Natural killer cell (primary cell): ENCODE measurements at regions not wholly inside any gene's neighbourhood (a gene's known extent, or its start where the extent isn't known, plus 50 kb on each side); places are given as distances from the start of the nearest gene placed in this dataset.

ENCODE experiments used
- ATAC-seq, 3 donors: fragments of 150-1000 bp in 2 of 3; fragments of 200-7000 bp in 1 of 3; cut with Tn5 transposase; 1 replicate in 1 of 3; 2 replicates in 2 of 3; pipeline ENCODE4 v1.10.0; 2021; ENCODE audit warnings: mild to moderate bottlenecking in 2 of 3, moderate library complexity in 2 of 3
- DNase-seq, 2 donors: peaks; one replicate each; pipeline versions ENCODE4 v3.0.0 to v3.0.0-alpha.2; 2013 to 2021; ENCODE audit warnings: mixed read lengths in 1 of 2
- H3K27ac ChIP-seq: one replicate; pipeline ENCODE4 v1.5.1; 2013; ENCODE audit warnings: mild to moderate bottlenecking, low read length
- H3K27me3 ChIP-seq: one replicate; pipeline ENCODE4 v1.6.1; 2013; ENCODE audit warnings: low read length; ENCODE audit not compliant: control insufficient read depth, insufficient read depth
- H3K36me3 ChIP-seq: one replicate; pipeline ENCODE4 v1.6.1; 2013; ENCODE audit warnings: low read length; ENCODE audit not compliant: control insufficient read depth, insufficient read depth
- H3K4me1 ChIP-seq: one replicate; pipeline ENCODE4 v1.6.1; 2013; ENCODE audit warnings: low read length; ENCODE audit not compliant: control insufficient read depth, insufficient read depth
- H3K4me3 ChIP-seq: one replicate; pipeline ENCODE4 v1.5.1; 2013; ENCODE audit warnings: low read length
- H3K9me3 ChIP-seq: one replicate; pipeline ENCODE4 v1.6.1; 2013; ENCODE audit warnings: low read length; ENCODE audit not compliant: control insufficient read depth, insufficient read depth
- H3K27ac Mint-ChIP-seq, 2 donors: one replicate each; pipeline ENCODE4 v1.8.0; 2022; ENCODE audit warnings: mild to moderate bottlenecking in 2 of 2, mixed read lengths in 2 of 2, moderate library complexity in 1 of 2
- H3K27me3 Mint-ChIP-seq, 2 donors: one replicate each; pipeline ENCODE4 v1.8.0; 2022; ENCODE audit warnings: low read depth in 2 of 2, mixed read lengths in 2 of 2
- H3K36me3 Mint-ChIP-seq: one replicate; pipeline ENCODE4 v1.8.0; 2022; ENCODE audit warnings: mixed read lengths
- H3K4me1 Mint-ChIP-seq, 2 donors: one replicate each; pipeline ENCODE4 v1.8.0; 2022; ENCODE audit warnings: mixed read lengths in 2 of 2
- H3K4me3 Mint-ChIP-seq: one replicate; pipeline ENCODE4 v1.8.0; 2022; ENCODE audit warnings: mild to moderate bottlenecking, moderate library complexity, mixed read lengths
- H3K9me3 Mint-ChIP-seq, 2 donors: one replicate each; pipeline ENCODE4 v1.8.0; 2022; ENCODE audit warnings: mixed read lengths in 2 of 2
- WGBS: methylation state at CpG from one replicate; pipeline ENCODE4 v1.1.7; 2013; ENCODE audit warnings: missing lambda C conversion rate; ENCODE audit not compliant: insufficient coverage; 5-methylcytosine and 5-hydroxymethylcytosine counted together
- intact Hi-C: fragments of 100-400 bp; cut with micrococcal nuclease; formaldehyde crosslinking; loops from one replicate; pipeline ENCODE4 v1.14.2; 2022
- TF ChIP-seq, protein P1 (sequence below): fragments of 200-600 bp; IDR thresholded peaks from one replicate; pipeline ENCODE4 v1.8.0; 2022; ENCODE audit warnings: antibody characterized with exemption

DNA sequence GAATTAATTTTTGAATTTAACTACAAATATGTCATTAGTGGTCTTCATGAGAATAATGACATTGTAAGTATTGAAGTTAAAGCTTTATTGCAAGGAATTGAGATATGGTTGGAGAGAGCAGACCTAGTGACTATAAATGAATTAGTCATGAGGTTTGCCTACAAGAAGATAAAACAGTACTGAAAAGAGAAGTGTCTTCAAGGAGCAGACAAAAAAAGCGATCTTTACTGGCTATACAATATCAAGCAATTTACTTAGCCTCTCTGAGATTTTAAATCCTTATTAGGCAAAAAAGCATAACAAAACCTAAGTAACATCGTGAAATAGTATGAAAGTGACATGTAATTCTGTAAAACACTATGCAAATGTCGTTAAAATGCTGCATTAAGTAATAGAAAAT lies 435.1 kb upstream of the PCDH20 start:
- Mint-ChIP-seq H3K27me3 (no peaks in the 10 kb centered on the region), H3K4me1 (no peaks in the 10 kb centered on the region), H3K4me3 (no peak overlapping the region), H3K27ac (no peak overlapping the region), H3K36me3 (peaks cover 7% of the 10 kb centered on the region), H3K9me3 (peaks cover 11 to 16% of the 10 kb centered on the region in 2 donors)
- Histone ChIP-seq H3K27ac (no peak overlapping the region), H3K4me1 (no peaks in the 10 kb centered on the region), H3K9me3 (no peaks in the 10 kb centered on the region), H3K27me3 (no peaks in the 10 kb centered on the region), H3K36me3 (no peaks in the 10 kb centered on the region), H3K4me3 (no peak overlapping the region)
- DNase-seq (no peak), ATAC-seq (no peak)
- no CpG with 5 or more reads among the region's 3 CpGs for WGBS
- TF ChIP-seq, protein P1, sequence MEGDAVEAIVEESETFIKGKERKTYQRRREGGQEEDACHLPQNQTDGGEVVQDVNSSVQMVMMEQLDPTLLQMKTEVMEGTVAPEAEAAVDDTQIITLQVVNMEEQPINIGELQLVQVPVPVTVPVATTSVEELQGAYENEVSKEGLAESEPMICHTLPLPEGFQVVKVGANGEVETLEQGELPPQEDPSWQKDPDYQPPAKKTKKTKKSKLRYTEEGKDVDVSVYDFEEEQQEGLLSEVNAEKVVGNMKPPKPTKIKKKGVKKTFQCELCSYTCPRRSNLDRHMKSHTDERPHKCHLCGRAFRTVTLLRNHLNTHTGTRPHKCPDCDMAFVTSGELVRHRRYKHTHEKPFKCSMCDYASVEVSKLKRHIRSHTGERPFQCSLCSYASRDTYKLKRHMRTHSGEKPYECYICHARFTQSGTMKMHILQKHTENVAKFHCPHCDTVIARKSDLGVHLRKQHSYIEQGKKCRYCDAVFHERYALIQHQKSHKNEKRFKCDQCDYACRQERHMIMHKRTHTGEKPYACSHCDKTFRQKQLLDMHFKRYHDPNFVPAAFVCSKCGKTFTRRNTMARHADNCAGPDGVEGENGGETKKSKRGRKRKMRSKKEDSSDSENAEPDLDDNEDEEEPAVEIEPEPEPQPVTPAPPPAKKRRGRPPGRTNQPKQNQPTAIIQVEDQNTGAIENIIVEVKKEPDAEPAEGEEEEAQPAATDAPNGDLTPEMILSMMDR, result no peak
- intact Hi-C loops, result no loop called here

DNA sequence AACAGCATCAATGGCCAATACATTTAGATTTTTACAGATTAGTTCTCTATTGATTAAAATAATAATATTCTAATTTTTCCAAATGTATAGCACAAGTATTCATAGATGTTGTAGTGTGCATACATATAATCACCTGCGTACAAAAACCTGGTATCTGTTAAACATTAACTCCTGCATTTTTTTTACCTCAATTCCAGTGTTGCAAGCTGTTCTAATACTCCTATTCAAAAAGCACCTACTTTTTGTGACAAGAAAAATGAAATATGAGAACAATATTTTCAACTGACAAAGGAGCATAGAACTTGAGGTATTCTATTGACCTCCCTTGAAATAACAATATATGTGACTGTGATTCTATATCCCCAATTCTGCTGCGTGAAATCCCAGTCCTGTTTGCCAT lies 422.9 kb upstream of the PCDH20 start:
- Histone ChIP-seq H3K4me1 (no peaks in the 10 kb centered on the region), H3K9me3 (no peaks in the 10 kb centered on the region), H3K27me3 (no peaks in the 10 kb centered on the region), H3K4me3 (no peak overlapping the region), H3K27ac (no peak overlapping the region), H3K36me3 (no peaks in the 10 kb centered on the region)
- Mint-ChIP-seq H3K36me3 (no peaks in the 10 kb centered on the region), H3K9me3 (peaks cover 11 to 16% of the 10 kb centered on the region in 2 donors), H3K4me3 (no peak overlapping the region), H3K4me1 (no peaks in the 10 kb centered on the region), H3K27me3 (no peaks in the 10 kb centered on the region), H3K27ac (no peak overlapping the region)
- TF ChIP-seq, protein P1, result no peak
- no peak for DNase-seq
- no peak for ATAC-seq
- intact Hi-C loops, result no loop called here
- WGBS, result 80% methylated on average over 2 of the region's 2 CpGs

DNA sequence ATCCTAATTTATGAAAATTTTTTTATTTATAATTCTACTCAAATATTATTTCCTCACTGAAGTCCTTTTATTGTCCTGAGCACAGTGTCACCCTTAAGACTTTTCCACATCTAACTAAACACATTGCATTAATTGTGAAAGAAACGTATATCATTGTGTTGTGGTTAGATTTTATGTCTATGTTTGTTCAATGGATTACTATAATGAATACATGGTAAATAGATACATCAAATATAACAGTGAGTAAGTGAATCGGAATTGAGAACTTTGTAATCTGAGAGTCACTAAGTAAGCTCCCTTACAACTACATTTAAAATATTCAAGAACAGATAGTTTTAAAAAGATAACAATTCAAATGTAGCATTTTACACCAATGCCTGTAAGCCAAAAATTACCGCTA lies 417.6 kb upstream of the PCDH20 start:
- TF ChIP-seq, protein P1, result no peak
- H3K36me3 Mint-ChIP-seq, result no peaks in the 10 kb centered on the region
- no peak overlapping the region for H3K27ac Mint-ChIP-seq
- H3K4me3 ChIP-seq, result no peak overlapping the region
- no peaks in the 10 kb centered on the region for H3K4me1 ChIP-seq
- DNase-seq (no peak), ATAC-seq (no peak)
- no peaks in the 10 kb centered on the region for H3K36me3 ChIP-seq
- H3K4me3 Mint-ChIP-seq, result no peak overlapping the region
- intact Hi-C loops, result no loop called here
- H3K9me3 ChIP-seq, result peaks cover 7% of the 10 kb centered on the region
- H3K9me3 Mint-ChIP-seq, result peaks cover 5 to 14% of the 10 kb centered on the region in 2 donors
- no peak overlapping the region for H3K27ac ChIP-seq
- no peaks in the 10 kb centered on the region for H3K4me1 Mint-ChIP-seq
- 75% methylated on average over 1 of the region's 3 CpGs for WGBS
- no peaks in the 10 kb centered on the region for H3K27me3 ChIP-seq
- H3K27me3 Mint-ChIP-seq, result no peaks in the 10 kb centered on the region

DNA sequence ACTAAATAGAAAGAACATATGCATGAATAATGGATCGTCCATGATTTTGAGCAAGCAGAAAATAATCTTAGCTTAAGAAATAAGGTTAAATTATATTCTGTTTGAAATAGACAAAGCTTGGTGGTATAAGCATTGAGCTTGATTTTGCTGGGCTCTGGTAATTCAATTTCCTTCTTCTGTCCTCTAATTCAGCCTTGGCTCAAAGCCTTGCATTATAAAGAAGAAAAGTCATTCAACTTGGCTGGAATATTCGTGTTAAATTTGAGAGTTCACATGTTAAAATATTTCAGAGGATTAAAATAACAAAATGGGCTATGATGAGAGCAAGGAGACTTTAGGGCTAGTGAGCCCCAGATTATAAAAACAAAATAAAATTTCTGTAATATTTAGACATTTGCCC lies 415.4 kb upstream of the PCDH20 start:
- intact Hi-C loops, result no loop called here
- no peaks in the 10 kb centered on the region for H3K27me3 ChIP-seq
- Mint-ChIP-seq H3K36me3 (peaks cover 9% of the 10 kb centered on the region), H3K27me3 (no peaks in the 10 kb centered on the region), H3K27ac (no peak overlapping the region), H3K4me3 (no peak overlapping the region), H3K9me3 (peaks cover 13 to 14% of the 10 kb centered on the region in 2 donors), H3K4me1 (no peaks in the 10 kb centered on the region)
- no peak overlapping the region for H3K4me3 ChIP-seq
- H3K4me1 ChIP-seq, result no peaks in the 10 kb centered on the region
- ATAC-seq, result no peak
- H3K9me3 ChIP-seq, result peaks cover 7% of the 10 kb centered on the region
- WGBS, result 29% methylated on average over 1 of the region's 2 CpGs
- no peaks in the 10 kb centered on the region for H3K36me3 ChIP-seq
- no peak overlapping the region for H3K27ac ChIP-seq
- DNase-seq, result no peak
- TF ChIP-seq, protein P1, result no peak
